ENCODE measurements at regions not wholly inside any gene's neighbourhood (a gene's known extent, or its start where the extent isn't known, plus 50 kb on each side); places are given as distances from the start of the nearest gene placed in this dataset.

- in situ Hi-C loops (cut with HindIII; ENCODE audit: low pct_unique_long_range_greater_than_20kb, low sequenced_read_pairs), result no loop called here
Measured at GRCh38 chr13:39981056-39981455, 325.6 kb downstream of the COG6 start.

GRCh38 chr13:39982745-39983144, 327.3 kb downstream of the COG6 start:
- no peak for DNase-seq (ENCODE audit: low read depth, low spot score)
- in situ Hi-C loops (cut with HindIII; ENCODE audit: low pct_unique_long_range_greater_than_20kb, low sequenced_read_pairs), result no loop called here

More at GRCh38 chr13:39981056-39981455, 325.6 kb downstream of the COG6 start:
- DNase-seq (ENCODE audit: low read depth, low spot score), result no peak

GRCh38 chr13:39985071-39985470, 329.6 kb downstream of the COG6 start:
- in situ Hi-C loops (cut with HindIII; ENCODE audit: low pct_unique_long_range_greater_than_20kb, low sequenced_read_pairs), result no loop called here
- DNase-seq (ENCODE audit: low read depth, low spot score), result no peak

GRCh38 chr13:39988351-39988750, 332.9 kb downstream of the COG6 start:
- no peak for DNase-seq (ENCODE audit: low read depth, low spot score)
- in situ Hi-C loops (cut with HindIII; ENCODE audit: low pct_unique_long_range_greater_than_20kb, low sequenced_read_pairs), result no loop called here

GRCh38 chr13:39998166-39998565, 342.7 kb downstream of the COG6 start:
- no peak for DNase-seq (ENCODE audit: low read depth, low spot score)
- in situ Hi-C loops (cut with HindIII; ENCODE audit: low pct_unique_long_range_greater_than_20kb, low sequenced_read_pairs), result no loop called here

- DNase-seq (ENCODE audit: low read depth, low spot score), result no peak
- in situ Hi-C loops (cut with HindIII; ENCODE audit: low pct_unique_long_range_greater_than_20kb, low sequenced_read_pairs), result no loop called here
Measured at GRCh38 chr13:40002016-40002415, 346.6 kb downstream of the COG6 start.

GRCh38 chr13:40013554-40013953, 358.1 kb downstream of the COG6 start:
- in situ Hi-C loops (cut with HindIII; ENCODE audit: low pct_unique_long_range_greater_than_20kb, low sequenced_read_pairs), result no loop called here
- no peak for DNase-seq (ENCODE audit: low read depth, low spot score)

- in situ Hi-C loops (cut with HindIII; ENCODE audit: low pct_unique_long_range_greater_than_20kb, low sequenced_read_pairs), result no loop called here
- no peak for DNase-seq (ENCODE audit: low read depth, low spot score)
Measured at GRCh38 chr13:40016953-40017660, 361.6 kb downstream of the COG6 start.

- in situ Hi-C loops (cut with HindIII; ENCODE audit: low pct_unique_long_range_greater_than_20kb, low sequenced_read_pairs), result no loop called here
- DNase-seq (ENCODE audit: low read depth, low spot score), result no peak
Measured at GRCh38 chr13:40017662-40018262, 362.3 kb downstream of the COG6 start.

- in situ Hi-C loops (cut with HindIII; ENCODE audit: low pct_unique_long_range_greater_than_20kb, low sequenced_read_pairs), result no loop called here
- DNase-seq (ENCODE audit: low read depth, low spot score), result no peak
Measured at GRCh38 chr13:40023595-40024203, 368.2 kb downstream of the COG6 start.

- DNase-seq (ENCODE audit: low read depth, low spot score), result no peak
- in situ Hi-C loops (cut with HindIII; ENCODE audit: low pct_unique_long_range_greater_than_20kb, low sequenced_read_pairs), result no loop called here
Measured at GRCh38 chr13:40024204-40024966, 368.9 kb downstream of the COG6 start.

- in situ Hi-C loops (cut with HindIII; ENCODE audit: low pct_unique_long_range_greater_than_20kb, low sequenced_read_pairs), result no loop called here
- no peak for DNase-seq (ENCODE audit: low read depth, low spot score)
Measured at GRCh38 chr13:40024967-40025714, 369.7 kb downstream of the COG6 start.

GRCh38 chr13:40026174-40026585, 370.7 kb downstream of the COG6 start:
- in situ Hi-C loops (cut with HindIII; ENCODE audit: low pct_unique_long_range_greater_than_20kb, low sequenced_read_pairs), result no loop called here
- DNase-seq (ENCODE audit: low read depth, low spot score), result no peak

- in situ Hi-C loops (cut with HindIII; ENCODE audit: low pct_unique_long_range_greater_than_20kb, low sequenced_read_pairs), result no loop called here
- DNase-seq (ENCODE audit: low read depth, low spot score), result no peak
Measured at GRCh38 chr13:40026741-40027140, 371.3 kb downstream of the COG6 start.

- no peak for DNase-seq (ENCODE audit: low read depth, low spot score)
- in situ Hi-C loops (cut with HindIII; ENCODE audit: low pct_unique_long_range_greater_than_20kb, low sequenced_read_pairs), result no loop called here
Measured at GRCh38 chr13:40028446-40028845, 373.0 kb downstream of the COG6 start.

- DNase-seq (ENCODE audit: low read depth, low spot score), result no peak
- in situ Hi-C loops (cut with HindIII; ENCODE audit: low pct_unique_long_range_greater_than_20kb, low sequenced_read_pairs), result no loop called here
Measured at GRCh38 chr13:40031031-40031430, 375.6 kb downstream of the COG6 start.

- no peak for DNase-seq (ENCODE audit: low read depth, low spot score)
- in situ Hi-C loops (cut with HindIII; ENCODE audit: low pct_unique_long_range_greater_than_20kb, low sequenced_read_pairs), result no loop called here
Measured at GRCh38 chr13:40039061-40039460, 383.6 kb downstream of the COG6 start.

- DNase-seq (ENCODE audit: low read depth, low spot score), result no peak
- in situ Hi-C loops (cut with HindIII; ENCODE audit: low pct_unique_long_range_greater_than_20kb, low sequenced_read_pairs), result no loop called here
Measured at GRCh38 chr13:40042991-40043390, 387.5 kb downstream of the COG6 start.

Measured in SK-MEL-5 (cell line).